Fibroblast of mammary gland (primary cell): ENCODE measurements at regions not wholly inside any gene's neighbourhood (a gene's known extent, or its start where the extent isn't known, plus 50 kb on each side); places are given as distances from the start of the nearest gene placed in this dataset.
A peak's percentile ranks its signal among the peaks of the same experiment; 100 is the strongest.

ENCODE experiments used
- DNase-seq: peaks from one replicate; pipeline ENCODE4 v3.0.0-alpha.2; 2010; ENCODE audit warnings: low read depth
- H3K4me3 ChIP-seq: 2 replicates; pipeline ENCODE4 v1.5.1; 2011; ENCODE audit warnings: low read depth, mild to moderate bottlenecking, low read length, moderate library complexity; ENCODE audit not compliant: control insufficient read depth
- TF ChIP-seq, protein P1 (sequence below): conservative IDR thresholded peaks from 2 replicates; pipeline ENCODE4 v1.5.1; 2011; ENCODE audit warnings: low read depth, low read length, inconsistent platforms; ENCODE audit not compliant: control insufficient read depth, insufficient read depth

DNA sequence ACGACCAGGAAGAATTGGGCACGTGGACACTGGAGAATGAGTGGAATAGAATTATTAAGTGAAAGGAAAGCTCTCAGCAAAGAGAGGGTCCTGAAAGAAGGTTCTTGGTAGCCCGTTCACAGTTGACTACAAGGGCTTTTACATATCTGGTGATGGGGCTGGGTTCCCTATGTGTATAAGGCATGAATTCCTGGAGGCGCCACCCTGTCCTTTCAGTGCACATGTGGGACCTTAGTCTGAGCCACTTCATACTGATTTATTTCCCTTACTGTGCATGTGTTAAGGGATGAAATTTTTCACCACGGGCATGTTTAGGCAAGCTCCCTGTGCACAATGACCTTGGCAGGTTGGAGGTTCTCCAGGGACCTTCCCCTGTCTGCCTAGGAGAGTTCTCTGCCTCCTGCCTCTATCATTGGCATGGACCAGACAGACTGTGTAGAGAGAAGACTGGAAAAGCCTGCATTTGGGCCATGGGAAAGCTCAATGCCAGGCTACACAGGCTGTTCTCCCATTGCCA, 145.9 kb upstream of the ITGB1 start:
- DNase-seq = no peak
- TF ChIP-seq, protein P1, sequence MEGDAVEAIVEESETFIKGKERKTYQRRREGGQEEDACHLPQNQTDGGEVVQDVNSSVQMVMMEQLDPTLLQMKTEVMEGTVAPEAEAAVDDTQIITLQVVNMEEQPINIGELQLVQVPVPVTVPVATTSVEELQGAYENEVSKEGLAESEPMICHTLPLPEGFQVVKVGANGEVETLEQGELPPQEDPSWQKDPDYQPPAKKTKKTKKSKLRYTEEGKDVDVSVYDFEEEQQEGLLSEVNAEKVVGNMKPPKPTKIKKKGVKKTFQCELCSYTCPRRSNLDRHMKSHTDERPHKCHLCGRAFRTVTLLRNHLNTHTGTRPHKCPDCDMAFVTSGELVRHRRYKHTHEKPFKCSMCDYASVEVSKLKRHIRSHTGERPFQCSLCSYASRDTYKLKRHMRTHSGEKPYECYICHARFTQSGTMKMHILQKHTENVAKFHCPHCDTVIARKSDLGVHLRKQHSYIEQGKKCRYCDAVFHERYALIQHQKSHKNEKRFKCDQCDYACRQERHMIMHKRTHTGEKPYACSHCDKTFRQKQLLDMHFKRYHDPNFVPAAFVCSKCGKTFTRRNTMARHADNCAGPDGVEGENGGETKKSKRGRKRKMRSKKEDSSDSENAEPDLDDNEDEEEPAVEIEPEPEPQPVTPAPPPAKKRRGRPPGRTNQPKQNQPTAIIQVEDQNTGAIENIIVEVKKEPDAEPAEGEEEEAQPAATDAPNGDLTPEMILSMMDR = no peak
- H3K4me3 ChIP-seq = no peak overlapping the region

DNA sequence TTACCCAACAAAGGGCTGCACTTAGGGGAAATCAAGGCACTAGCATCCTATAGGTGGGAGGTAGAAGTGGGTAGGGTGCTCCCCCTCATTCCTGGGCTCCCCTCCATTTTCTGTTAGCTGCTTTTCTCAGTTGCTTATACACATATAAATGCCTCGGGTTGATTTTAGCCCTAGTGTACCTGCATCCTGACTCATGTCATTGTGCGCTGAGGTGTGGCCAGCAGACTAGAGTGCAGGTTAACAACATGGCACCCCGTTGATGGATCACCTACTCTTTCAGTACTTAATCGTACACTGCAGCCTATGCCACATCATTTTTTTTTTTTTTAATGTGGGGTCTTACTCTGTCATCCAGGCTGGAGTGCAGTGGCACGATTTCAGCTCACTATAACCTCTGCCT, 144.0 kb upstream of the ITGB1 start:
- TF ChIP-seq, protein P1 = no peak
- H3K4me3 ChIP-seq = no peak overlapping the region
- DNase-seq = no peak

DNA sequence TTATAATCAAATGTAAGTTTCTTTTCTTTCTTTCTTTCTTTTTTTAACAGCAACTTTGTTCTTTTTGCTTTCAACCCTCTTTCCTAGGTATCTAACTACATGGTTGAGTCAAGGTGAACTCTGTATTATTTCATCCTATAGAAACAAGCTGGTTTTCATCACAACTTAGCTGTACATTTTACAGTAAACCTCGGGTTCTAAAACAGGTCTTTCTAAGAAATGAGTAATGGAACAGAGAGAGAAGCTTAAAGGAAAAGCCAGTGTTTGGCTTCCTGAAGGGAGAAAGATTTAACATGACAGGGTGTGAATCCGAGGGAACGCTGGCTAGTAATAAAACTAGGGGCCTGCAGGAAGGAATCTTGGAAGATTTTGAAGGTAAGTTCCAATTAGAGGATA, 143.4 kb upstream of the ITGB1 start:
- TF ChIP-seq, protein P1 = no peak
- no peak overlapping the region for H3K4me3 ChIP-seq
- DNase-seq = no peak

DNA sequence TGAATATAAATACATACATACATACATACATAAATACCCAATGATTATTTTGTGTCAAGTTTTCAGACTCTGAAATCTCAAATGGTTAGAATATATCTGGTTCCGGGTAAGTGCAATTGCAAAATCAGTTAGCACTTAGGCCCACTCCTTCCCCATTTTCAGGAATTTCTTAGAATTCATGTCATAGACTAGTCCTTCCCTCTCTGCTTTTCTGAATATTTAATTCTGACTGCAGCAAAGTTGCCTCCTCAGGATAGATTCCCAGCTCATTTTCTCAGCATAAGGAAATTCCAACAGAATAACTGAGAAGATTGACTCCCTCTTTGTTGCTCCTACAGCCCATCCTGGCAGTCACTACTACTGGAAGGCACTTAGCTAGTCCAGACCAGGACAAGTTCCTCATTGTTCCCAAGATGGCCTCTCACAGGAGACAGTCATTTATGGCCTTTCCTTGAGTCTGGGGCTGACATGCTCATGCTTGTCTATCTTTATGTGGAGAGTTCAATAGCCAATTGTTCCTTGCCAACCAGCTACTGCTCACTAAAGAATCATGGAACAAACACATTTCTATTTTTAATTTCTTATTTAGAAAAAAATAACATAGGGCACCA, 142.9 kb upstream of the ITGB1 start:
- DNase-seq = no peak
- H3K4me3 ChIP-seq = no peak overlapping the region
- TF ChIP-seq, protein P1 = no peak

DNA sequence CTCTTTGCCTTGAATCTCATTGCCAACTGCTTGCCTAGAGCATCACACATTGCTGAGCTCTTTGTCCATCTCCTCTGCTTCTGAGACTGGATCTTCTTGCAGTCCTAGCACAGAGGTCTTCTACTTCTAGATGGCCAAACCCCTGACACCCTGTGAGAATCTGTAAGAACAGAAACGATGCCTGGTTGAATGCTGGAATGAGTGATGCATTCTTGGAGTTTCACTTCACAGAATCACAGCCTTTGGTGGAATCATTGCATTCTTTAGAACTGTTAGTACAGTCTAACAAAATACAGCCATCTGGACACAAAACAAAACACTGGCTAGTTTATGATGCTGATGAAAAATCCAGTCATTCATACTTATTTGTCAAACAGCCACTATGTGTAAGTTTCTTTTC, 141.7 kb upstream of the ITGB1 start:
- peak; percentile 33 for DNase-seq
- TF ChIP-seq, protein P1 = no peak
- H3K4me3 ChIP-seq = no peak overlapping the region

DNA sequence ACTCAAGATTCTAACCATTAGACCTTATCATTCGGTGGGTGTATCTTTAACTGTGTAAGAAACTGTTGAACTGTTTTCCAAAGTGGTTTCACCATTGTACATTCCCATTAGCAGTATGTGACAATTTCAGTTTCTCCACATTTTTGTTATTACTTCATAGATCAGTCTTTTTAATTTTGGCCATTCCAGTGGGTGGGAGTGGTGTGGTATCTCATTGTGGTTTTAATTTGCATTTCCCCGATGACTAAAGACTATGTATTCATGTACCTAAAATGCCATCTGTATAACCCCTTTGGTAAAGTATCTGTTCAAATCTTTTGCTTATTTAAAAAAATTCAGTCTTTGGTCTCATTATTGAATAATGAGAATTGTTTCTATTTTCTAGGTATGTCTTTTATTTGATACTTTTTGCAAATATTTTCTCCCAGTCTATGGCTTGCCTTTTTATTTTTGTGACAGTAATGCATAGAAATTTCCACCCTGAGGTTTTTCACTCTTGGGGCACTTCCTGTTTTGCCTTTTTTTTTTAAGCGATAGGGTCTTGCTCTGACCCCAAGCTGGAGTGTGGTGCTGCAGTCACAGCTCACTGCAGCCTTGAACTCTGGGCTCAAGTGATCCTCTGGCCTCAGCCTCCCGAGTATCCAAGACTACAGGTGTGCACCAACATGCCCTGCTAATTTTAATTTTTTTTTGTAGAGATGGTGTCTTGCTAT, 141.1 kb upstream of the ITGB1 start:
- no peak overlapping the region for H3K4me3 ChIP-seq
- TF ChIP-seq, protein P1 = no peak
- DNase-seq = no peak
